ENCODE measurements at regions not wholly inside any gene's neighbourhood (a gene's known extent, or its start where the extent isn't known, plus 50 kb on each side); places are given as distances from the start of the nearest gene placed in this dataset.

GRCh38 chr13:53249236-53249635, 220.6 kb downstream of the OLFM4 start:
- DNase-seq (ENCODE audit: low read depth) (no peak), FAIRE-seq (no peak)
- H3K36me3 ChIP-seq (ENCODE audit: control insufficient read depth, insufficient read depth, low read length) = no peaks in the 10 kb centered on the region
- H3K27me3 ChIP-seq (ENCODE audit: control insufficient read depth, insufficient read depth, low read length) = no peaks in the 10 kb centered on the region
- TF ChIP-seq CTCF (IDR thresholded peaks at IDR 0.05; ENCODE audit: insufficient read depth, low read length, severe bottlenecking) = no peak
- no peak overlapping the region for H3K4me3 ChIP-seq (ENCODE audit: low read depth, low read length)

- peak; percentile 37 for TF ChIP-seq CTCF (IDR thresholded peaks at IDR 0.05; ENCODE audit: insufficient read depth, low read length, severe bottlenecking)
- peak; percentile 73 for DNase-seq (ENCODE audit: low read depth)
- FAIRE-seq = no peak
- no peak overlapping the region for H3K4me3 ChIP-seq (ENCODE audit: low read depth, low read length)
- no peaks in the 10 kb centered on the region for H3K36me3 ChIP-seq (ENCODE audit: control insufficient read depth, insufficient read depth, low read length)
- no peaks in the 10 kb centered on the region for H3K27me3 ChIP-seq (ENCODE audit: control insufficient read depth, insufficient read depth, low read length)
Observed at GRCh38 chr13:53250272-53250875, 221.8 kb downstream of the OLFM4 start.

GRCh38 chr13:53250977-53251376, 222.4 kb downstream of the OLFM4 start:
- H3K4me3 ChIP-seq (ENCODE audit: low read depth, low read length) = no peak overlapping the region
- H3K36me3 ChIP-seq (ENCODE audit: control insufficient read depth, insufficient read depth, low read length) = no peaks in the 10 kb centered on the region
- DNase-seq (ENCODE audit: low read depth) = no peak
- TF ChIP-seq CTCF (IDR thresholded peaks at IDR 0.05; ENCODE audit: insufficient read depth, low read length, severe bottlenecking) = no peak
- no peak for FAIRE-seq
- H3K27me3 ChIP-seq (ENCODE audit: control insufficient read depth, insufficient read depth, low read length) = no peaks in the 10 kb centered on the region

- no peak for DNase-seq (ENCODE audit: low read depth)
- FAIRE-seq = no peak
- TF ChIP-seq CTCF (IDR thresholded peaks at IDR 0.05; ENCODE audit: insufficient read depth, low read length, severe bottlenecking) = no peak
Observed at GRCh38 chr13:53254500-53254899, 225.9 kb downstream of the OLFM4 start.

GRCh38 chr13:53255795-53256194, 227.2 kb downstream of the OLFM4 start:
- FAIRE-seq = no peak
- H3K4me3 ChIP-seq (ENCODE audit: low read depth, low read length) = no peak overlapping the region
- H3K27me3 ChIP-seq (ENCODE audit: control insufficient read depth, insufficient read depth, low read length) = no peaks in the 10 kb centered on the region
- no peaks in the 10 kb centered on the region for H3K36me3 ChIP-seq (ENCODE audit: control insufficient read depth, insufficient read depth, low read length)
- TF ChIP-seq CTCF (IDR thresholded peaks at IDR 0.05; ENCODE audit: insufficient read depth, low read length, severe bottlenecking) = no peak
- DNase-seq (ENCODE audit: low read depth) = no peak

More at GRCh38 chr13:53254500-53254899, 225.9 kb downstream of the OLFM4 start:
- no peaks in the 10 kb centered on the region for H3K36me3 ChIP-seq (ENCODE audit: control insufficient read depth, insufficient read depth, low read length)
- no peak overlapping the region for H3K4me3 ChIP-seq (ENCODE audit: low read depth, low read length)
- no peaks in the 10 kb centered on the region for H3K27me3 ChIP-seq (ENCODE audit: control insufficient read depth, insufficient read depth, low read length)

- no peaks in the 10 kb centered on the region for H3K36me3 ChIP-seq (ENCODE audit: control insufficient read depth, insufficient read depth, low read length)
- no peak overlapping the region for H3K4me3 ChIP-seq (ENCODE audit: low read depth, low read length)
- H3K27me3 ChIP-seq (ENCODE audit: control insufficient read depth, insufficient read depth, low read length) = no peaks in the 10 kb centered on the region
- no peak for DNase-seq (ENCODE audit: low read depth)
- no peak for FAIRE-seq
- no peak for TF ChIP-seq CTCF (IDR thresholded peaks at IDR 0.05; ENCODE audit: insufficient read depth, low read length, severe bottlenecking)
Observed at GRCh38 chr13:53260594-53260993, 232.0 kb downstream of the OLFM4 start.

Measured in bronchial epithelial cell (primary cell).